AG09319 (cell line): ENCODE measurements at regions not wholly inside any gene's neighbourhood (a gene's known extent, or its start where the extent isn't known, plus 50 kb on each side); places are given as distances from the start of the nearest gene placed in this dataset.
"Not testable (repeated sequence)": the region's sequence is repeated elsewhere in the genome, so short reads cannot be mapped to it uniquely, and the experiment has no call there.

ENCODE experiments used
- DNase-seq: peaks from one replicate; pipeline ENCODE4 v3.0.0-alpha.2; 2010; ENCODE audit warnings: low read depth; ENCODE audit errors: extremely low read depth
- CTCF ChIP-seq: IDR thresholded peaks from 2 replicates; pipeline ENCODE4 v1.5.1; 2011; ENCODE audit warnings: low read depth, mild to moderate bottlenecking, inconsistent platforms, low read length, moderate library complexity

- no peak for TF ChIP-seq CTCF
- DNase-seq: no peak
These were observed 963.0 kb downstream of the SLC4A3 start for GRCh38 chr2:220590476-220590875.

- DNase-seq: no peak
- TF ChIP-seq CTCF: no peak
These were observed 966.1 kb downstream of the SLC4A3 start for GRCh38 chr2:220593526-220593925.

GRCh38 chr2:220601674-220602073 is 970.4 kb downstream of the EPHA4 start:
- TF ChIP-seq CTCF: no peak
- DNase-seq: no peak

DNA sequence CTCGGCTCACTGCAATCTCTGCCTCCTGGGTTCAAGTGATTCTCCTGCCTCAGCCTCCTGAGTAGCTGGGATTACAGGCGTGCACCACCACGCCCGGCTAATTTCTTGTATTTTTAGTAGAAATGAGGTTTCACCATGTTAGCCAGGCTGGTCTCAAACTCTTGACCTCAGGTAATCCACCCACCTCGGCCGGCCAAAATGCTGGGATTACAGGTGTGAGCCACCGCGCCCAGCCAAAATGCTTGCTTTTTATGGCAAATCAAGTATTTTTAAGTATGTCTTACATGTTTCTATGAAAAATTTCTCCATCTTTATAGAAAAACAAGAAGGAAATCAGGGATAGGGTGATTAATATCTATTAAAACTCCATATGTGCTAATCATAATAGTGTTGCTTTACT is 959.1 kb downstream of the EPHA4 start:
- not testable (repeated sequence) for DNase-seq

- TF ChIP-seq CTCF: no peak
- DNase-seq: no peak
These were observed 958.0 kb downstream of the EPHA4 start for GRCh38 chr2:220614064-220614463.

- TF ChIP-seq CTCF: no peak
- DNase-seq: no peak
These were observed 952.4 kb downstream of the EPHA4 start for GRCh38 chr2:220619525-220620220.

- no peak for DNase-seq
- no peak for TF ChIP-seq CTCF
These were observed 945.5 kb downstream of the EPHA4 start for GRCh38 chr2:220626603-220627002.

- no peak for TF ChIP-seq CTCF
- no peak for DNase-seq
These were observed 943.9 kb downstream of the EPHA4 start for GRCh38 chr2:220628252-220628651.
